Ascending aorta (tissue), 2 donors: ENCODE measurements at regions not wholly inside any gene's neighbourhood (a gene's known extent, or its start where the extent isn't known, plus 50 kb on each side); places are given as distances from the start of the nearest gene placed in this dataset.

Experiments
- DNase-seq, 2 donors: peaks; one replicate each; pipeline ENCODE4 v3.0.0-alpha.2; 2019; ENCODE audit warnings: low spot score in 2 of 2
- H3K27ac ChIP-seq, 2 donors: fragments of 200-600 bp; sonication (generic); one replicate each; pipeline ENCODE4 v1.5.1; 2016 to 2017; ENCODE audit warnings: mild to moderate bottlenecking in 1 of 2
- H3K27me3 ChIP-seq: fragments of 200-600 bp; sonication (generic); one replicate; pipeline ENCODE4 v1.5.1; 2017
- H3K36me3 ChIP-seq, 2 donors: fragments of 200-600 bp; sonication (generic); one replicate each; pipeline ENCODE4 v1.5.1; 2016
- H3K4me1 ChIP-seq, 2 donors: fragments of 200-600 bp; sonication (generic); one replicate each; pipeline ENCODE4 v1.5.1; 2016 to 2017; ENCODE audit warnings: mild to moderate bottlenecking in 1 of 2
- H3K4me3 ChIP-seq, 2 donors: fragments of 200-600 bp; sonication (generic); one replicate each; pipeline ENCODE4 v1.5.1; 2016 to 2017; ENCODE audit warnings: mild to moderate bottlenecking in 1 of 2
- H3K9me3 ChIP-seq, 2 donors: fragments of 200-600 bp; sonication (generic); one replicate each; pipeline ENCODE4 v1.5.1; 2016
- intact Hi-C: fragments of 100-400 bp; cut with DNase I; formaldehyde crosslinking; loops from one replicate; pipeline ENCODE4 v1.15.1; 2023
- TF ChIP-seq, protein P1 (sequence below), 3 experiments: fragments of 200-600 bp in 2 of 3; fragments of 450-650 bp in 1 of 3; sonication (generic) in 2 of 3; IDR thresholded peaks; one replicate each; pipeline ENCODE4 v1.5.1; 2016 to 2019; ENCODE audit warnings: antibody characterized with exemption in 3 of 3, mild to moderate bottlenecking in 1 of 3, moderate library complexity in 1 of 3

DNA sequence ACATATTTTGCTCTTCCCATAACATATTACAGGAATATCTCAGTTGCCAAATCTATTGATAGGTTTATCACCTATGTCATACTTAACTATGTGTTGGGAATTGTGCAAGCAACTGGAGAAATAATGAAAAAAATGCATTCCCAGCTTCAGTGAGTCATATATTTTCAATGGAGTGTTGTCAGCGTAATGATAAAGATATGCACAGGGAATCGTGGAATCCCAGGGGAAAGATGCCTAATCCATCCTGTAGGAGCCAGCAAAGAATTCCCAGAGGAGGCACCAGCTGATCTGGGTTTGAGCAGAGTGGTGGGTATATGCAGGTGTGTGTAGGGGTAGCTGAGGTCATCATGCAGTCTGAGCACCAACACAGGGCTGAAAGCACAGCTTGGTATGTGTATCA is 213.3 kb upstream of the DAB1 start:
- H3K36me3 ChIP-seq: no peaks in the 10 kb centered on the region
- DNase-seq: no peak
- no peaks in the 10 kb centered on the region for H3K9me3 ChIP-seq

DNA sequence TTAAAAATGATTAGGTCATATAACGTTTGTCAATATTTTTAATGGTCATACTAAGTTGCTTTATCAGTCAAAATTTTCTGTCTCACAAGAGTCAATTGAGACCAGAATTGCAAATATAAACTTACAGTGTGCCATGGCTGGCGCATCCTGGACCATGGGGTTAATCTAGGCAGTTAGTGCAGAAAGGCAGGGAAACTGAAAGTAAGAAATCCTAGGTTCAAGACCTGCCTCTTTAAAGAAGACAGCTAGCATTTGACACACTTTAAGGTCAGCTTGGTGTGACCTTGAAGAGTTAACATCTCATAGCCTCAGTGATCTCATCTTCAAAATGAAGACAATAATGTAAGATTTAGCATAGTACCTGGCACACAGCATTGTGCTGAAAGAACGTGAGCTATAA is 210.0 kb upstream of the DAB1 start:
- H3K4me3 ChIP-seq: no peak overlapping the region
- no peak for DNase-seq
- H3K36me3 ChIP-seq: no peaks in the 10 kb centered on the region
- intact Hi-C loops: no loop called here
- H3K27me3 ChIP-seq: no peaks in the 10 kb centered on the region
- no peak overlapping the region for H3K27ac ChIP-seq
- no peaks in the 10 kb centered on the region for H3K9me3 ChIP-seq
- H3K4me1 ChIP-seq: no peaks in the 10 kb centered on the region
- TF ChIP-seq, protein P1, sequence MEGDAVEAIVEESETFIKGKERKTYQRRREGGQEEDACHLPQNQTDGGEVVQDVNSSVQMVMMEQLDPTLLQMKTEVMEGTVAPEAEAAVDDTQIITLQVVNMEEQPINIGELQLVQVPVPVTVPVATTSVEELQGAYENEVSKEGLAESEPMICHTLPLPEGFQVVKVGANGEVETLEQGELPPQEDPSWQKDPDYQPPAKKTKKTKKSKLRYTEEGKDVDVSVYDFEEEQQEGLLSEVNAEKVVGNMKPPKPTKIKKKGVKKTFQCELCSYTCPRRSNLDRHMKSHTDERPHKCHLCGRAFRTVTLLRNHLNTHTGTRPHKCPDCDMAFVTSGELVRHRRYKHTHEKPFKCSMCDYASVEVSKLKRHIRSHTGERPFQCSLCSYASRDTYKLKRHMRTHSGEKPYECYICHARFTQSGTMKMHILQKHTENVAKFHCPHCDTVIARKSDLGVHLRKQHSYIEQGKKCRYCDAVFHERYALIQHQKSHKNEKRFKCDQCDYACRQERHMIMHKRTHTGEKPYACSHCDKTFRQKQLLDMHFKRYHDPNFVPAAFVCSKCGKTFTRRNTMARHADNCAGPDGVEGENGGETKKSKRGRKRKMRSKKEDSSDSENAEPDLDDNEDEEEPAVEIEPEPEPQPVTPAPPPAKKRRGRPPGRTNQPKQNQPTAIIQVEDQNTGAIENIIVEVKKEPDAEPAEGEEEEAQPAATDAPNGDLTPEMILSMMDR (IDR thresholded peaks at IDR 0.05): no peak

More for the DNA sequence above, 213.3 kb upstream of the DAB1 start:
- intact Hi-C loops: no loop called here
- Histone ChIP-seq H3K4me1 (no peaks in the 10 kb centered on the region), H3K4me3 (no peak overlapping the region), H3K27me3 (no peaks in the 10 kb centered on the region), H3K27ac (no peak overlapping the region)
- TF ChIP-seq, protein P1 (IDR thresholded peaks at IDR 0.05): no peak

DNA sequence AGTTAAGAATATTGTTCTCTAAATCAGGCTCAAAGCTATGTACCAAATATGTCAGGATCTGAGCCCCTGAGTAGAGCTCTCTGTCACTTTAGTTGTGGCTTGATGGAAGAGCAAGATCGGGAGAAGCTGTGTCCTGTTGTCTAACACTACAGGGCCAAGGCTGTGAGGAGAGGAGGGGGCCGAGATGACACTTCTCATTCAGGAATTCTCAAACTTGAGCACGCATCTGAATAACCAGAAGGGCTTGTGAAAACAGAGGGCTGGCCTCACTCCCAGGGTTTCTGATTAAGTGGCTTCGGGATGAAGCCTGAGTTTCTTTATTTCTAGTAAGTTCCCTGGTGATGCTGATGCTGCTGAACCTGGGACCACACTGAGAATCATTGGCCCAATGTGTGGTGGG is 209.2 kb upstream of the DAB1 start:
- H3K27ac ChIP-seq: no peak overlapping the region
- DNase-seq: no peak
- no peaks in the 10 kb centered on the region for H3K36me3 ChIP-seq
- H3K27me3 ChIP-seq: no peaks in the 10 kb centered on the region
- no peak overlapping the region for H3K4me3 ChIP-seq
- intact Hi-C loops: no loop called here
- no peaks in the 10 kb centered on the region for H3K9me3 ChIP-seq
- TF ChIP-seq, protein P1 (IDR thresholded peaks at IDR 0.05): no peak
- no peaks in the 10 kb centered on the region for H3K4me1 ChIP-seq

DNA sequence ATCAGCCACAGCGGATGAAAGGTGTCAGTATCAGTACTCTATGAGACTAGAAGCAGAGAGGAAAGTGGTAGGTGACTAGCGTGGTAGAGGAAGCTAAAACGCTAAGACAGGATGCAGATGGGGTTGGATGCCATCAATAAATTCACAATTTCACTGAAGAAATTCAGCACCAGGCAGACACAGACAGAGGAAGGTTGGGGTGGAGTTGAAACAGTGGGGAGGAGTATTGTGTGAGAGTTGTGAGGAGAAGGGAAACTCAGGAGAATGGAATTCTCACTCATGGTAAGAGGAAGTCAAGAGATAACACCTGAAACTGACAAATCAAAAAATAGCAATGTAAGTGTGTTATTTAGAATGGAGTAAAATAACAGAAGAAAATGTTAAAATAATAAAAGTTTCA is 208.5 kb upstream of the DAB1 start:
- no peaks in the 10 kb centered on the region for H3K27me3 ChIP-seq
- H3K36me3 ChIP-seq: no peaks in the 10 kb centered on the region
- H3K4me1 ChIP-seq: no peaks in the 10 kb centered on the region
- intact Hi-C loops: no loop called here
- TF ChIP-seq, protein P1 (IDR thresholded peaks at IDR 0.05): no peak
- no peak overlapping the region for H3K27ac ChIP-seq
- DNase-seq: no peak
- no peaks in the 10 kb centered on the region for H3K9me3 ChIP-seq
- H3K4me3 ChIP-seq: no peak overlapping the region

DNA sequence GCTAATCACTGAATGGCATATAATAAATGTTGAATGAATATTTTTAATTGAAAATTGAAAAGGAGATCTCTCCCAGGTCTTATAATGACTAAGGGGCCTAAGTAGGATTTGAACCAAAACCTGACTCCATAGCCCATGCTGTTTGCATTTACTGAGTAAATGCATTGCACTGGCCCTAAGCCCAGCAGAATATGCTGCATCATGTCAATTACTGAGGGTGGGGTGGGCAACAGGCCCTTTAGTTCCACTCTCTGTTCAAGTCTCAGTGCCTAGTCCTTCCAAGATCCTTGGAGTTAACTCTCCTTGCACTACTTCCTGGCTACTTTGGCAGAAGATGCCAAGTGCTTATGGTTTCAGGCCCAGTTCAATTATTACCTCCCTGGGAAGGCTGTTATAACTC is 203.8 kb upstream of the DAB1 start:
- intact Hi-C loops: no loop called here
- H3K36me3 ChIP-seq: no peaks in the 10 kb centered on the region
- no peaks in the 10 kb centered on the region for H3K27me3 ChIP-seq
- H3K9me3 ChIP-seq: no peaks in the 10 kb centered on the region
- TF ChIP-seq, protein P1 (IDR thresholded peaks at IDR 0.05): no peak
- H3K4me3 ChIP-seq: no peak overlapping the region
- no peak for DNase-seq
- H3K27ac ChIP-seq: no peak overlapping the region
- H3K4me1 ChIP-seq: no peaks in the 10 kb centered on the region
